Neural cell (in vitro differentiated cells): ENCODE measurements at regions not wholly inside any gene's neighbourhood (a gene's known extent, or its start where the extent isn't known, plus 50 kb on each side); places are given as distances from the start of the nearest gene placed in this dataset.

Source experiments
- H2AFZ ChIP-seq: fragments of 200-600, 300-800 bp; sonication (generic), shearing (Covaris generic); 2 replicates; pipeline ENCODE4 v1.6.0; 2014; ENCODE audit warnings: low read depth, mild to moderate bottlenecking, antibody characterized with exemption, low read length, moderate library complexity
- H3F3A ChIP-seq: fragments of 200-600 bp; shearing (Covaris generic); 2 replicates; pipeline ENCODE4 v1.6.1; 2016; ENCODE audit warnings: mild to moderate bottlenecking, moderate library complexity, mixed read lengths, antibody characterized with exemption, low read length; ENCODE audit not compliant: insufficient read depth, poor library complexity, severe bottlenecking
- H3K27ac ChIP-seq: fragments of 200-600, 300-800 bp; sonication (generic), shearing (Covaris generic); 2 replicates; pipeline ENCODE4 v1.5.1; 2014; ENCODE audit warnings: mild to moderate bottlenecking, low read length, moderate library complexity
- H3K27me3 ChIP-seq: fragments of 300-800, 200-600 bp; sonication (generic), shearing (Covaris generic); 2 replicates; pipeline ENCODE4 v1.6.0; 2014; ENCODE audit warnings: mild to moderate bottlenecking, low read depth, low read length, moderate library complexity; ENCODE audit not compliant: insufficient read depth
- H3K36me3 ChIP-seq: fragments of 300-800, 200-600 bp; sonication (generic), shearing (Covaris generic); 2 replicates; pipeline ENCODE4 v1.5.1; 2014; ENCODE audit warnings: mild to moderate bottlenecking, antibody characterized with exemption, low read length, moderate library complexity; ENCODE audit not compliant: insufficient read depth
- H3K4me2 ChIP-seq: fragments of 300-800, 200-600 bp; sonication (generic), shearing (Covaris generic); 2 replicates; pipeline ENCODE4 v1.6.0; 2014; ENCODE audit warnings: mild to moderate bottlenecking, low read length
- H3K4me3 ChIP-seq: fragments of 300-800, 200-600 bp; sonication (generic), shearing (Covaris generic); 2 replicates; pipeline ENCODE4 v1.5.1; 2014; ENCODE audit warnings: mild to moderate bottlenecking, low read length, moderate library complexity
- H3K79me2 ChIP-seq: fragments of 200-600 bp; shearing (Covaris generic); replicated peaks from 2 replicates; pipeline ENCODE4 v1.6.0; 2014; ENCODE audit warnings: mild to moderate bottlenecking, low read length, moderate library complexity; ENCODE audit not compliant: insufficient read depth
- H3K9ac ChIP-seq: fragments of 300-800, 200-600 bp; sonication (generic), shearing (Covaris generic); 2 replicates; pipeline ENCODE4 v1.6.1; 2016; ENCODE audit warnings: mild to moderate bottlenecking, low read length, mixed read lengths
- H3K9me2 ChIP-seq: fragments of 200-600 bp; shearing (Covaris generic); 2 replicates; pipeline ENCODE4 v1.6.1; 2016; ENCODE audit warnings: mild to moderate bottlenecking, low read length, mixed read lengths; ENCODE audit not compliant: insufficient read depth
- H3K9me3 ChIP-seq: fragments of 200-600, 300-800 bp; sonication (generic), shearing (Covaris generic); 2 replicates; pipeline ENCODE4 v1.6.1; 2016; ENCODE audit warnings: mild to moderate bottlenecking, mixed run types, low read length, moderate library complexity, mixed read lengths
- H4K20me1 ChIP-seq: fragments of 200-600 bp; shearing (Covaris generic); 2 replicates; pipeline ENCODE4 v1.6.1; 2016; ENCODE audit warnings: mild to moderate bottlenecking, mixed run types; ENCODE audit not compliant: insufficient read depth
- EP300 ChIP-seq: fragments of 450-650 bp; conservative IDR thresholded peaks from 2 replicates; pipeline ENCODE4 v1.6.1; 2014; ENCODE audit warnings: antibody characterized with exemption, mild to moderate bottlenecking, moderate library complexity; ENCODE audit not compliant: poor library complexity, severe bottlenecking
- EZH2 ChIP-seq: fragments of 200-600, 300-800 bp; shearing (Covaris generic), sonication (generic); IDR thresholded peaks from 2 replicates; pipeline ENCODE4 v1.6.1; 2014; ENCODE audit warnings: antibody characterized with exemption, low read length, borderline replicate concordance, mild to moderate bottlenecking; ENCODE audit not compliant: insufficient read depth, poor library complexity, severe bottlenecking
- MXI1 ChIP-seq: fragments of 450-650 bp; conservative IDR thresholded peaks from 2 replicates; pipeline ENCODE4 v1.6.1; 2014; ENCODE audit warnings: antibody characterized with exemption, mild to moderate bottlenecking; ENCODE audit not compliant: poor library complexity, severe bottlenecking
- POLR2AphosphoS5 ChIP-seq: IDR thresholded peaks from 2 replicates; pipeline ENCODE4 v1.6.1; 2012
- RAD21 ChIP-seq: fragments of 450-650 bp; conservative IDR thresholded peaks from 2 replicates; pipeline ENCODE4 v1.6.1; 2014; ENCODE audit warnings: antibody characterized with exemption, mild to moderate bottlenecking, moderate library complexity
- SMC3 ChIP-seq: fragments of 450-650 bp; conservative IDR thresholded peaks from 2 replicates; pipeline ENCODE4 v1.6.1; 2014; ENCODE audit warnings: antibody characterized with exemption, mild to moderate bottlenecking, moderate library complexity; ENCODE audit not compliant: poor library complexity
- TAF1 ChIP-seq: IDR thresholded peaks from 2 replicates; pipeline ENCODE4 v1.6.1; 2012; ENCODE audit warnings: low read depth
- TF ChIP-seq, protein P1 (sequence below): IDR thresholded peaks from 2 replicates; pipeline ENCODE4 v1.6.1; 2012; ENCODE audit warnings: borderline replicate concordance
- TF ChIP-seq, protein P2 (sequence below): fragments of 450-650 bp; IDR thresholded peaks from 2 replicates; pipeline ENCODE4 v1.5.1; 2014; ENCODE audit warnings: antibody characterized with exemption, mild to moderate bottlenecking, moderate library complexity; ENCODE audit not compliant: poor library complexity, severe bottlenecking

DNA sequence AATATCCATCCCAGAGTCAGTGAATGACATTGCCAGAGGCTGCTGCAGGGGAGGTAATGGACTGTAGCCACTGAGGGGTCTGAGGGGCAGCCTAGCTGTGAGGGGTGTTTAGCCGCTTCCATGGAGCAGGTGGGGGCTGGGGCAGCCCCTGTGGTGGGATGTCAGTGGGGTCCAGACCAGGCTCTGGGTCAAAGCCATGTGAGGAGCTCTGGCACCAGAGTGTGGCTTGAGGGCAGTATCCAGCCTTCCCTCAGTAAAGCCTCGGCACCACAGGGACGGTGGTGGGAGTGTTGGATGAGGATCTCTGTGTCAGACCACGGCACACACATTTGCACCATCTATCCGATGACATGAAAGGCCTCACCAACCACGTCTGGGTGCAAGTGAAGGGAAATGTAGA lies 85.0 kb downstream of the INHBB start:
- no peaks in the 10 kb centered on the region for H3K9me3 ChIP-seq
- H3F3A ChIP-seq, result no peaks in the 10 kb centered on the region
- H3K9ac ChIP-seq, result no peak overlapping the region
- H3K36me3 ChIP-seq, result no peaks in the 10 kb centered on the region
- H4K20me1 ChIP-seq, result no peaks in the 10 kb centered on the region
- no peaks in the 10 kb centered on the region for H3K9me2 ChIP-seq
- no peak overlapping the region for H3K4me3 ChIP-seq
- no peak overlapping the region for H3K4me2 ChIP-seq
- no peak for TF ChIP-seq EZH2
- TF ChIP-seq, protein P1, sequence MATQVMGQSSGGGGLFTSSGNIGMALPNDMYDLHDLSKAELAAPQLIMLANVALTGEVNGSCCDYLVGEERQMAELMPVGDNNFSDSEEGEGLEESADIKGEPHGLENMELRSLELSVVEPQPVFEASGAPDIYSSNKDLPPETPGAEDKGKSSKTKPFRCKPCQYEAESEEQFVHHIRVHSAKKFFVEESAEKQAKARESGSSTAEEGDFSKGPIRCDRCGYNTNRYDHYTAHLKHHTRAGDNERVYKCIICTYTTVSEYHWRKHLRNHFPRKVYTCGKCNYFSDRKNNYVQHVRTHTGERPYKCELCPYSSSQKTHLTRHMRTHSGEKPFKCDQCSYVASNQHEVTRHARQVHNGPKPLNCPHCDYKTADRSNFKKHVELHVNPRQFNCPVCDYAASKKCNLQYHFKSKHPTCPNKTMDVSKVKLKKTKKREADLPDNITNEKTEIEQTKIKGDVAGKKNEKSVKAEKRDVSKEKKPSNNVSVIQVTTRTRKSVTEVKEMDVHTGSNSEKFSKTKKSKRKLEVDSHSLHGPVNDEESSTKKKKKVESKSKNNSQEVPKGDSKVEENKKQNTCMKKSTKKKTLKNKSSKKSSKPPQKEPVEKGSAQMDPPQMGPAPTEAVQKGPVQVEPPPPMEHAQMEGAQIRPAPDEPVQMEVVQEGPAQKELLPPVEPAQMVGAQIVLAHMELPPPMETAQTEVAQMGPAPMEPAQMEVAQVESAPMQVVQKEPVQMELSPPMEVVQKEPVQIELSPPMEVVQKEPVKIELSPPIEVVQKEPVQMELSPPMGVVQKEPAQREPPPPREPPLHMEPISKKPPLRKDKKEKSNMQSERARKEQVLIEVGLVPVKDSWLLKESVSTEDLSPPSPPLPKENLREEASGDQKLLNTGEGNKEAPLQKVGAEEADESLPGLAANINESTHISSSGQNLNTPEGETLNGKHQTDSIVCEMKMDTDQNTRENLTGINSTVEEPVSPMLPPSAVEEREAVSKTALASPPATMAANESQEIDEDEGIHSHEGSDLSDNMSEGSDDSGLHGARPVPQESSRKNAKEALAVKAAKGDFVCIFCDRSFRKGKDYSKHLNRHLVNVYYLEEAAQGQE, result no peak
- TF ChIP-seq EP300, result no peak
- no peak for TF ChIP-seq MXI1
- no peak for TF ChIP-seq SMC3
- TF ChIP-seq TAF1, result no peak
- TF ChIP-seq, protein P2, sequence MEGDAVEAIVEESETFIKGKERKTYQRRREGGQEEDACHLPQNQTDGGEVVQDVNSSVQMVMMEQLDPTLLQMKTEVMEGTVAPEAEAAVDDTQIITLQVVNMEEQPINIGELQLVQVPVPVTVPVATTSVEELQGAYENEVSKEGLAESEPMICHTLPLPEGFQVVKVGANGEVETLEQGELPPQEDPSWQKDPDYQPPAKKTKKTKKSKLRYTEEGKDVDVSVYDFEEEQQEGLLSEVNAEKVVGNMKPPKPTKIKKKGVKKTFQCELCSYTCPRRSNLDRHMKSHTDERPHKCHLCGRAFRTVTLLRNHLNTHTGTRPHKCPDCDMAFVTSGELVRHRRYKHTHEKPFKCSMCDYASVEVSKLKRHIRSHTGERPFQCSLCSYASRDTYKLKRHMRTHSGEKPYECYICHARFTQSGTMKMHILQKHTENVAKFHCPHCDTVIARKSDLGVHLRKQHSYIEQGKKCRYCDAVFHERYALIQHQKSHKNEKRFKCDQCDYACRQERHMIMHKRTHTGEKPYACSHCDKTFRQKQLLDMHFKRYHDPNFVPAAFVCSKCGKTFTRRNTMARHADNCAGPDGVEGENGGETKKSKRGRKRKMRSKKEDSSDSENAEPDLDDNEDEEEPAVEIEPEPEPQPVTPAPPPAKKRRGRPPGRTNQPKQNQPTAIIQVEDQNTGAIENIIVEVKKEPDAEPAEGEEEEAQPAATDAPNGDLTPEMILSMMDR, result no peak
- no peak for TF ChIP-seq POLR2AphosphoS5
- TF ChIP-seq RAD21, result no peak
- H3K79me2 ChIP-seq, result no peaks in the 10 kb centered on the region
- no peaks in the 10 kb centered on the region for H3K27me3 ChIP-seq
- H2AFZ ChIP-seq, result no peak overlapping the region
- H3K27ac ChIP-seq, result no peak overlapping the region

DNA sequence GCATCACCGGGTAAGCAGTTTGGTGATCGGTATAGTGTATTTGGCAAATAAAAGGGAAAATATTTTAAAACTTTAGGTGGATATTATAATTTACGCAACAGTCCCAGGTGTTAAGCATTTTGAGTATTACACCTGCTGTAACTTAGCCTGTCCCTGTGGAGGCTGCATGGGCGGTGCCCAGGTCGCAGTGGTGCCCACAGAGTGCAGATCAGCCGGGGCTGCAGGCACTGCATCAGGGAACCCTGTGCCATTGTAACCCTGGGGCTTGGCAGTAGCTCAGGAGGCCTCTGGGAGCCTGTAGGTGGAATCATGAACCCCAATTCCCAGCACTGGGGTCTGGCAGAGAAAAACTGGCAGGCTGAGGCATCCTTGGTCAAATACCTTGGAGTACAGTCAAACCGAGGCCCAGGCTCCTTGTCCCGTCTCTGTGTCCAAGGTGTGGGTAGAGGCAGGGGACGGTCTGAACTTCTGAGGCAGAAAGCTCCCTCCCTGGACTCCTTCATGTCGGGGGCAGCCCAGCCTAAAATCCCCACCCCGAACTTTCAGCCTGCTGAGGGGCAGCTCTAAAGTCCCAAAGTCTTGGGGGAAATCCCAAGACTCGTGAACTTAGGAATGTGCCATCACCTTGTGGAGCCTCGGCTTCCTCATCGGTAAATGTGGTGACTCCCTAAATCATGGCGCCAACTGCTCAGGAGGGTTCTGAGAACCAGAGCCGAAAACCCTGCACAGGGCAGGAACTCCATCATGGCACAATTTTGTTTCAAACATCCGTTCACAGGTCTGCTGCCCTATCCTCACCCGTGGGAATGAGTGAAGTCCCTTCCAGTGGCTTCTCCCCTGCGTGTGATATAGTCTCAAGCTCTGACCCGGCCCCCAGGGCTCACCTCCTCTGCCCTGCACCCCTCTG lies 85.7 kb downstream of the INHBB start:
- TF ChIP-seq RAD21 (no peak), TAF1 (no peak), MXI1 (no peak)

More for the DNA sequence above, 85.7 kb downstream of the INHBB start:
- no peaks in the 10 kb centered on the region for H3K79me2 ChIP-seq
- no peaks in the 10 kb centered on the region for H3K9me2 ChIP-seq
- H3K27ac ChIP-seq, result no peak overlapping the region
- no peaks in the 10 kb centered on the region for H4K20me1 ChIP-seq
- no peak overlapping the region for H3K9ac ChIP-seq
- H3K4me3 ChIP-seq, result no peak overlapping the region
- H3K27me3 ChIP-seq, result peaks cover 4% of the 10 kb centered on the region
- H3K4me2 ChIP-seq, result no peak overlapping the region
- H3F3A ChIP-seq, result no peaks in the 10 kb centered on the region
- no peak overlapping the region for H2AFZ ChIP-seq
- no peaks in the 10 kb centered on the region for H3K36me3 ChIP-seq
- H3K9me3 ChIP-seq, result no peaks in the 10 kb centered on the region
